CMK (cell line): ENCODE measurements at regions not wholly inside any gene's neighbourhood (a gene's known extent, or its start where the extent isn't known, plus 50 kb on each side); places are given as distances from the start of the nearest gene placed in this dataset.

Source experiments
- DNase-seq: peaks from one replicate; pipeline ENCODE4 v3.0.0-alpha.2; 2010; ENCODE audit warnings: low read depth

- no peak for DNase-seq
Measured at GRCh38 chr6:156359912-156360311, 417.3 kb upstream of the ARID1B start.

- no peak for DNase-seq
Measured at GRCh38 chr6:156352861-156353260, 424.3 kb upstream of the ARID1B start.

DNA sequence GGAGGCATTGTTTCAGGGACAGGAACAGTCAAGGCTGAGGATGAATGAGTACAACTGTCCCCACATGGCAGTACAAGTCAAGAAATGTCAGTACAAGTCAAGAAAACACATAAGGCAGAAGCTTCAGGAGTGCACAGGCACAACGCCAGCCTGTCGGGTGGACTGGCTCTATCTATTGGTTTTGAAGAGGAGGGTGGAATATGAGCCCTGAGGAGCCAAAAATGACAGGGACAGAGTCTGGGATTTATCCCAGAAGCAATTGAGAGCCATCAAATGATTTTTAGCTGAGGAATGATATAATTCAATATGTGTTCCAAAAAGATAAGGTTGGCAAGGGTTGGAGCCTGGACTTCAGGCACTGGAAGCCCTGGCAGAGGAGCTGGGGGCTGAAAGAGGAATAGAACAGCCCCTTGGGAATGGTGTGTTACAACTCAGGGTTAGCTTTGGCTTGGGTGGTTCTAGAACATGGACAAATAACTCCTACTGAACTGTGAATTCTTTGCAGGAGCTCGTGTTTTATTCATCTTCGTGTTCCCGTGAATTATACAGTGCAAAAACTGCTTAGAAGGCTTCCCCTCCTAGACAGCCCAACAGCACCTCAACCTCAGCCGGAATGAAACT lies 425.7 kb upstream of the ARID1B start:
- DNase-seq, result no peak

DNA sequence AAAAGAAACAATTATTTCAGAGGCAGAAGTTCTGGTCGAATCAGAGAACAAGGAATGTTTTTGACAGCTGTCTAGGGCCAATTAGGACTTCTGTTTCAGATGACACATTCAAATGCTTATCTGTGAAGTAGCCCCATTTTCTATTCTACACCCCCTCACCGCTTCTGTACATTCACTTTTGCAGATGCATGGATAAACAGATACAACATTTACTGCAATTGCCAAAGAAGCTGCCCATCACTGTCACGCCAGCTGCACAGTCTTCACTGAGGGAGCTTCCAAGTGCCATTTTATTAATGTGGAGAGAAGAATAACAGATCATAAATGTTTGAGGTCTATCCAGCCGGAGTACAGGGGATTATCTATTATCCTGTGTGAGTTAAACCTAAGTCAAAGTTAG lies 426.8 kb upstream of the ARID1B start:
- no peak for DNase-seq

GRCh38 chr6:156348849-156349248 lies 428.3 kb upstream of the ARID1B start:
- DNase-seq, result no peak

- no peak for DNase-seq
Measured at GRCh38 chr6:156348424-156348823, 428.8 kb upstream of the ARID1B start.

DNA sequence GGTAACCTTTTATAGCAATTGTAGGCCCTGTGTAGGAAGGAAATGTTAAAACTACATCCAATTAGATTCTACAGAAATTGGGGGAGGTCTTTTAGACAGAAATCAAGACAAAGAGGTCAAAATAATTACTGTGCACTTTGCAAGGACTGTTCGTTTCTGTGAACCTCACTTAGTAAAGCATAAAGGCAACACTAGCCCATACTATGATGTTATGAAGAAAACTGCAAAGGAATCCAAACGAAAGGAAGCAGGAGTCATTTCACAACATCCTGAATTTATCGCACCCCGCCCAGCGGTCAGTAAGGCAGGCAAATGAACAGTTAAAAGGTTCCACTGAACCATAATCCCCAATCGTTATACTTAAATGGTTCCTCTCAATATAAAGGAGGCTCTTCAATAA lies 429.5 kb upstream of the ARID1B start:
- no peak for DNase-seq

DNA sequence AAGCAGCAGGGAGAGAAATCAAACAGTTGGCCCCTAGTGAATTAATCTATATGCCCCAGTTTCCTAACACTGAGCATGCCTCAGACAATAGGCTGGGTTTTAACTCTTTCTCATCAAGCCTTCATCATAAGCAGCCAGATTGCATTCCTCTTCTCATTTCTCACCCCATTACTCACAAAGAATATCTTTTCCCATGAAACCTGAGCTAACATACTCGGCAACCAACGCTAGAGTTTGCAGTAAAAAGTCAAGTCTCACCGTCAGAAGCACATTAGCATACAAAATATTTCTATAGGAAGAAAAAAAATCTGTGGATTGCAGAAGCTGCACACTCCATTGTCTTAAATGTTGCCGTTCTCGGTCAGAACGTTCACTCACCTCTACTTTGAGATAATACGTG lies 429.9 kb upstream of the ARID1B start:
- no peak for DNase-seq

DNA sequence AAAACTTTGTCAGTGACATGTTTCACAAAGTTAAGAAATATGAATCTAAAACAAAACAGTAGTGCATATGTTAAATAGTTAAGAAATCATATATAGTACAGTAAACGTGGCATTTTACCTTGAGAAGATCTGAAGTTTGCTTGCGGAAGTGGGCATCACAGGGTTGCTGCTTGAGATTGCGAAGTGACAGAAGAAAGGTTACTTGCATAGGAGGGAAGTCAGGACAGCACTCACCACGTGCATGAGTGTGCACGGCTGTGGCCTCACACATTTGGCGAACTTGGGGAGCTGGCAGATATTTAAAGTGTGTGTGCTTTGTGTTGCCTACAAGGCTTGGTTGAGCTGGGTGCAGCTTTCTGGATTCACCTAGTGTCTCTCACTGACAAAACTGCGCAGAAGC lies 431.5 kb upstream of the ARID1B start:
- DNase-seq, result no peak

- no peak for DNase-seq
Measured at GRCh38 chr6:156344491-156344890, 432.7 kb upstream of the ARID1B start.

- no peak for DNase-seq
Measured at GRCh38 chr6:156337801-156338200, 439.4 kb upstream of the ARID1B start.

GRCh38 chr6:156336733-156337132 lies 440.4 kb upstream of the ARID1B start:
- no peak for DNase-seq

DNA sequence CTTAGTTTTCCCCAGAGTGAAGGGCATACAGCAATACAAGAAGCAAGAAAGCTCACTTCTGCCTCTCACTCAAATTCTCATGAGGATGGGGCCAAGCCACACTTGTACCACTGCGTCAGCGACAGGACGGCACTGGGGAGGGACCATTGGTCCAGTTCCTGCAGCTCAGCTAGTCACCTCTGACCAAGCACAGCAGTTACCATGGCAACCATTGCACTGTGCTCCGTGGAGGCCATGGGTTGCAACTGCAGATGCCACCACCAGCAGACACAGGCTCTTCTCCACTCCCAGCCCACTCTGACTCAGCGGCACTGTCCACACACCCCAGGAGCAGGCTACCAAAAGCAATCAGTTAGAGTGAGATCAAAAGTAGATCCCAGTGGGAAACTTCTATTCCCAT lies 441.1 kb upstream of the ARID1B start:
- no peak for DNase-seq

DNA sequence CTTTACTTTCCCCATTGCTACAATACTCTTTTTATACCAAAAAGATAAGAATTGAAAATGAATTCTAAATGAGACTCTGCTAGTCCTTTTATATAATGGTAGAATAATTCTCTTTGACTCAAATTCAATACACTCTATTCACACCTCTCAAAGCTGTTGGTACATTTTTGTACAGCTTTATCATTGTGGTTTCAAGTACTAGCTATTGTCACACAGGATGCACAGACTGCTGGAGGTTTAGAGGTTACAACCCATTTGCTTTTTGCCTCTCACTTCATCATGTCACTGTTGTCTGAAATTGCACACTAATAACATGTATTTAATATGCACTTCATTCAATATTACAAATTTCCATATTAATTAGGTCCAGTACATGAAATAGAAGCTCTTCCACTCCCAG lies 442.2 kb upstream of the ARID1B start:
- no peak for DNase-seq

- DNase-seq, result no peak
Measured at GRCh38 chr6:156319707-156320106, 457.5 kb upstream of the ARID1B start.

DNA sequence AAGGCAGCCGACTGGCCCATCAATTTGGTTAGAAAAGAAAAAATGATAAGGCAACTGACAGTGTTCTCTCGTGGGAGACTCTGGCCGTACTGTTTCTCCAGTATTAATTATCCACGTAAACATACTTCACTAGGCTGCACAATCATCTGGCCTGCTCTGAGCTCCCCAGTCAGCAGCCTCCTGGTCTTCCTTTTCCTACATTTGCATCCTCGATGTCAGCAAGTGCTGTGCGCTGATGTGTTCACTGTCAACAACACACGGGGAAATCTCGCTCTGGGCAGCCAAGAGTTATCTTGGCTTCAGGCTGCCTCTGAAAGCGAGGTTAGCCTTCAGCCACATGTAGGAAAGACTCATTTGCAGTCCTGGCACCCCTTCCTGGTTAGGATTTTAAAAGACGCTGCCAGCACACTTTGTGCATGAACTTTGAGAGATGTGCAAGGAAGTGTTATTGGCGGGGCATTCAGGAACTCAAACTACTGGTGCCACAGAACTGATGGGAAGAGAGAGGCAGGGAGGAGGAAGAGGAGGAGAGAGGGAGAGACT lies 460.5 kb upstream of the ARID1B start:
- DNase-seq, result no peak

GRCh38 chr6:156315146-156315545 lies 462.0 kb upstream of the ARID1B start:
- DNase-seq, result no peak

DNA sequence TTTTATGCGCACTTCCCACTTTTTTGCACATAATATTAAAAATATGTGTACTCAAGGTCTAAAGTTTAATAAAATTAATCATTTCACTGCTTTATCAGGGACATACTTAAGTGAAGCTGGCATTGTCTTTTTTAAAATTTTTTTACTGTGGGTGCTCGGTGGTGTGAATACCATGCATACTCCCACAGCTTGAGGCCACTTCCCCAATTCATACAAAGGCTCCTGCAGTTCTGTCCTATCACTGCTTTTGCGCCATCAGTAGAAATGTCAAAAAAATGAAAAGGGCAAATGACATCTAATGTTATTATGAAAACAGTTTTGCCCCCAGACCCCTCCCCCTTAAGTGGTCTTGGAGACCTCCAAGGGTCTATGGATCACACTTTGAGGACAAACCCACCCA lies 464.1 kb upstream of the ARID1B start:
- DNase-seq, result no peak

DNA sequence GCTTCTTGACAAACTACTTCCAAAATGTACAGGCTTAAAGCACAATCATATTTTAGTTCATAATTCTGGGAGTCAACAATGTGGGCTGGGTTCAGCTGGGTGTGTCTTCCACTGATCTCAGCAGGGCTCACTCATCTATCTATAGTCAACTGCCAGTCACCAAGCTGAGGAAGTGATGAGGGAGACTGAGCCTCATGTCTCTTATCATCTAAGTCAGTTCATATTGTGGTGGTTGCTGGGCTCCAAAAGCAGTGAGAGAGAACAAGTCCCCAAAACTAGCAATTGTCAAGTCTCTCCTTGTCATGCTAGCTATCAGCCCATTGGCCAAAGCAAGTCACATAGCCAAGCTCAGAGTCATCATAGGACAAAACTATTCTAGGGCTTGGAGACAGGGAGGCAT lies 465.9 kb upstream of the ARID1B start:
- peak; percentile 52 for DNase-seq

- DNase-seq, result no peak
Measured at GRCh38 chr6:156310701-156311100, 466.5 kb upstream of the ARID1B start.

DNA sequence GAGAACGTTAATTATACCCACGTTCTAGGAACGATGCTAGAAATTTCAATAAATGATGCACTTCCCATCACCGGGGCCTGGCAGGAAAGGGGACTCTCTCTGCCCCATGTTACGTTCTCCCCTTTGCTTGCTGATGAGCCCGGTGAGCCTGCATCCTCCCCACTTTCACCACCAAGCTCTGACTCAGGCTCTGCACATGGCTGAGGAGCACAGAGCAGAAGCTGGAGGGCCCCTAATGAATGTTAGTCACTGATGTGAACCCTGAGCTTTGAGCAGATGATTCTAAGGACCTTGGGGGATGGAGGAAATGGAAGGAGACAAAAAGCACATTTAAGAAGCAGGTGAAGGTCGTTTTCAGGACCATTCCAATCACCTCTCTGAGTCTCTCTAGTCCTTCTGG lies 468.2 kb upstream of the ARID1B start:
- DNase-seq, result no peak

- no peak for DNase-seq
Measured at GRCh38 chr6:156308604-156309003, 468.6 kb upstream of the ARID1B start.

DNA sequence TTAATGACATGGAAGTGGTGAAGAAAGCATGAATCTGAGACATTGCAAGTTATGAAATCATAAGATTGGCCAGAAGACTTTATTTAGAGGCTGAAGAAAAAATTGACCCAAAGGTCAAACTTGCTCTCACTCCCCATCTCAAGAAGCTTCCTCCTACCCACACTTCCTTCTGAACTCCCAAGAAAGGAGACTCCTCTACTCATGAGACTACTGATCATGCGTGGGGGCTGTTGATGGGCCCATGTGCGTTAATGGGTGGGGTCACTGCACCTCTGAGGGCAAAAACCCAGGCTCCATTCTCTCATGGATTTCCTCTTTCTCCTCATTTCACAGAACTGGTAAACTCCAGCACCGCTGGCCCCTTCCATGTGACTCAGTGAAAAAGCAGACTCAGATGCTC lies 470.6 kb upstream of the ARID1B start:
- no peak for DNase-seq

- no peak for DNase-seq
Measured at GRCh38 chr6:156283091-156283490, 494.1 kb upstream of the ARID1B start.

DNA sequence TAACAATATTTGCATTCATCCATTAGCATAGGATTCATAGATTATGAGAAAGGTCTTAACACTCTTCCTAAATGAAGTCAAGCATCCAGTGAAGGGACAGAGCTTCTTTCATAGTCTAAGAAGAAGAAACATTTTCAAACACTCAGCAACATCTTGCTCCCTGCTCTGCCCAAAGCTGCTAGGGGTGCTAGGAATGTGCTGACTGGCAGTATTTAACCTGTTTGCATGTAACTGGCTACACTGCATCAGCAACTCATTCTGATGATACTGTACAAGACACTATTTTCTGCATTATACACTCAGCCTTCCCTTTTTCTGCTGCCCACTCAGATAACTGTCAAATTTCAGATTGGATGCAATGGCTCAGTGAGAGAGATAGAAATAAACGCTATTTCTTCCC lies 495.1 kb upstream of the ARID1B start:
- no peak for DNase-seq
